H1 (cell line): ENCODE measurements at regions not wholly inside any gene's neighbourhood (a gene's known extent, or its start where the extent isn't known, plus 50 kb on each side); places are given as distances from the start of the nearest gene placed in this dataset.

Experiments
- BCL11A ChIP-seq, 2 experiments: IDR thresholded peaks; one replicate each; pipeline ENCODE4 v1.6.1; 2011; ENCODE audit warnings: low read depth in 2 of 2, low read length in 2 of 2, mild to moderate bottlenecking in 2 of 2
- BRCA1 ChIP-seq: IDR thresholded peaks from 2 replicates; pipeline ENCODE4 v1.6.1; 2012; ENCODE audit warnings: low read depth, low read length, improper control_type of control experiment

GRCh38 chr13:88377852-88378251, 706.7 kb downstream of the SLITRK5 start (continued):
- no peak for TF ChIP-seq BRCA1
- TF ChIP-seq BCL11A (IDR thresholded peaks at IDR 0.05; ENCODE audit: low read depth in 2 of 2, low read length in 2 of 2) = no peak
